Activated naive CD8-positive, alpha-beta T cell treated with anti-CD3 and anti-CD28 coated beads, Interleukin-2, amount 50 U/mL, for 24 hours (primary cell): ENCODE measurements at regions not wholly inside any gene's neighbourhood (a gene's known extent, or its start where the extent isn't known, plus 50 kb on each side); places are given as distances from the start of the nearest gene placed in this dataset.

Source experiments
- ATAC-seq: fragments of 150-1000 bp; cut with Tn5 transposase; one replicate; pipeline ENCODE4 v1.10.0; 2021
- DNase-seq: peaks from one replicate; pipeline ENCODE4 v3.0.0; 2021
- H3K27ac Mint-ChIP-seq: one replicate; pipeline ENCODE4 v1.8.0; 2021; ENCODE audit warnings: mild to moderate bottlenecking, mixed read lengths
- H3K27me3 Mint-ChIP-seq: one replicate; pipeline ENCODE4 v1.8.0; 2021; ENCODE audit warnings: mixed read lengths
- H3K36me3 Mint-ChIP-seq: one replicate; pipeline ENCODE4 v1.8.0; 2021; ENCODE audit warnings: low read depth, mixed read lengths
- H3K4me1 Mint-ChIP-seq: one replicate; pipeline ENCODE4 v1.8.0; 2021; ENCODE audit warnings: mixed read lengths
- H3K4me3 Mint-ChIP-seq: one replicate; pipeline ENCODE4 v1.8.0; 2021; ENCODE audit warnings: mild to moderate bottlenecking, moderate library complexity, mixed read lengths
- H3K9me3 Mint-ChIP-seq: one replicate; pipeline ENCODE4 v1.8.0; 2021; ENCODE audit warnings: mixed read lengths

- DNase-seq = no peak
- H3K27ac Mint-ChIP-seq = no peak overlapping the region
- no peaks in the 10 kb centered on the region for H3K4me1 Mint-ChIP-seq
Measured at GRCh38 chr11:116640641-116641402, 132.0 kb downstream of the BUD13 start.

GRCh38 chr11:116638463-116638862 is 134.3 kb downstream of the BUD13 start:
- DNase-seq (no peak), ATAC-seq (no peak)
- Mint-ChIP-seq H3K36me3 (no peaks in the 10 kb centered on the region), H3K27me3 (peaks cover 7% of the 10 kb centered on the region), H3K9me3 (no peaks in the 10 kb centered on the region), H3K27ac (no peak overlapping the region), H3K4me1 (no peaks in the 10 kb centered on the region), H3K4me3 (no peak overlapping the region)

More at GRCh38 chr11:116640641-116641402, 132.0 kb downstream of the BUD13 start:
- no peaks in the 10 kb centered on the region for H3K9me3 Mint-ChIP-seq
- peaks cover 3% of the 10 kb centered on the region for H3K27me3 Mint-ChIP-seq
- no peak for ATAC-seq
- H3K36me3 Mint-ChIP-seq = no peaks in the 10 kb centered on the region
- H3K4me3 Mint-ChIP-seq = no peak overlapping the region

GRCh38 chr11:116637766-116638165 is 135.0 kb downstream of the BUD13 start:
- no peak overlapping the region for H3K27ac Mint-ChIP-seq
- ATAC-seq (no peak), DNase-seq (no peak)
- no peaks in the 10 kb centered on the region for H3K4me1 Mint-ChIP-seq
- no peak overlapping the region for H3K4me3 Mint-ChIP-seq
- H3K36me3 Mint-ChIP-seq = no peaks in the 10 kb centered on the region
- no peaks in the 10 kb centered on the region for H3K9me3 Mint-ChIP-seq
- H3K27me3 Mint-ChIP-seq = peaks cover 7% of the 10 kb centered on the region

- Mint-ChIP-seq H3K4me3 (no peak overlapping the region), H3K27ac (no peak overlapping the region), H3K27me3 (peaks cover 7% of the 10 kb centered on the region), H3K36me3 (no peaks in the 10 kb centered on the region), H3K4me1 (no peaks in the 10 kb centered on the region), H3K9me3 (no peaks in the 10 kb centered on the region)
- ATAC-seq = no peak
- DNase-seq = no peak
Measured at GRCh38 chr11:116636341-116636929, 136.4 kb downstream of the BUD13 start.

DNA sequence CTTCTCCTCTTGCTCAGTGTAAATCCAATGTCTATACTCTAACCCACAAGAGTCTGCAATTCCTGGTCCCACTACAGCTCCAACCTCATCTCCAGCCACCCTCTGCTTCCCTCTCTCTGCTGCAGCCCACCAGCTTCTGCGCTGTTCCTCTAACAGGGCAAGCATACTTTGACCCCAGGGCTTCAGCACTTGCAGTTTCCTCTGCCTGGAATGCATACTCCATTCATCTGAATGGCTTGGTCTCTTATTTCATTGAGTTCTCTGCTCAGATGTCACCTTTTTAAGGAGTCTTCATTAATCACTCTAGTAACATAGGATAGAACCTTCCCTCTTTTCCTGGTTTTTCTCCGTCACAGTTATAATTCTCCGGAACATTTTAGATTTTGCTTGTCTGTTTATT is 141.6 kb downstream of the BUD13 start:
- ATAC-seq (no peak), DNase-seq (no peak)
- Mint-ChIP-seq H3K4me3 (no peak overlapping the region), H3K4me1 (no peaks in the 10 kb centered on the region), H3K36me3 (no peaks in the 10 kb centered on the region), H3K9me3 (peaks cover 6% of the 10 kb centered on the region), H3K27me3 (peaks cover 7% of the 10 kb centered on the region), H3K27ac (no peak overlapping the region)

GRCh38 chr11:116618461-116618860 is 154.3 kb downstream of the BUD13 start:
- Mint-ChIP-seq H3K27me3 (peaks cover 15% of the 10 kb centered on the region), H3K27ac (no peak overlapping the region), H3K36me3 (no peaks in the 10 kb centered on the region), H3K4me3 (no peak overlapping the region), H3K9me3 (no peaks in the 10 kb centered on the region), H3K4me1 (no peaks in the 10 kb centered on the region)
- DNase-seq = no peak
- ATAC-seq = no peak

- Mint-ChIP-seq H3K4me1 (no peaks in the 10 kb centered on the region), H3K9me3 (no peaks in the 10 kb centered on the region), H3K27ac (no peak overlapping the region), H3K4me3 (no peak overlapping the region), H3K27me3 (peaks cover 2% of the 10 kb centered on the region), H3K36me3 (no peaks in the 10 kb centered on the region)
- no peak for ATAC-seq
- no peak for DNase-seq
Measured at GRCh38 chr11:116615211-116615865, 157.4 kb downstream of the BUD13 start.

DNA sequence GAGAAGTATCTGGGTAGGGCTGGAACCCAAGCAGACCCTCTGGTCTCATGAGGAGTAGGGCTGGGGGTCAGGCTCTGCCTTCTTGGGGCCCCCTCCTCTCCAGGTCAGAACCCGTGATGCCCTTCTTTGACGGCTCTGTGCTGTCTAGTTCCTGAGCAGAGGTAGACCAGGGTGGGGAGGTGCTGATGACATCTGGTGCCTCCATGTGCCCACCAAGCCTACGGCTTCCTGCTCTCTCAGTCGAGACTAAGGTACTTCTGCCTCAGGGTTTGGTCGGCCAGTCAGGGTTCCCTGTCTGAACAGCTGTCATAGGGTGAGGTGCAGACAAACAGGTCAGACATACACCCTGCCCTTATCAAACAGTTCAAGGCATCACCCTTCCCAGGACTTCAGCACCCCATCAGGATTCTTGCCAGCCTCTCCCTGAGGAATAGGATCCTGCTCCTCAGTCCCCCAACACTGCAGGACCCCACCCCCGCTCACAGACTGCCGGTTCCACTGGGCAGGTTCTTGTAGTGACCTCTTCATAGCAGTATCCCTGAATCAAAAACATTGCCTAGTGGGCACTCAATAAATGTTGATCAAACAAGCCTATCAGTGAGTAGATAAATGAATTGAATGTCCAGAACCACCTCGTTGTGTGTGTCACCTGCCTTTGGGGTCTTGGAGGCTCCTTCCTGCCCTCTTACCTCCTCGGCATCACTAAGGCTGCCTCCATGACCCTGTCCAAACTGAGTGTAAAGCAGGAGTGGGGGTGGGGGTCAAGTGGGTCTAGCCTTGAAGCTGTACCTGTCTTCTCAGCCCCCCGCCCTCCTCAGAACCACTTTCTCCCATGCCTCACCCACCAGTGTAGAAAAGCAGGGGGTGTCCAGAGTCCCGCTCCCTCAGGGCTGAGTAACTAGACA is 158.2 kb downstream of the BUD13 start:
- H3K36me3 Mint-ChIP-seq = no peaks in the 10 kb centered on the region
- peaks cover 2% of the 10 kb centered on the region for H3K27me3 Mint-ChIP-seq
- DNase-seq (no peak), ATAC-seq (no peak)
- H3K4me3 Mint-ChIP-seq = no peak overlapping the region
- H3K9me3 Mint-ChIP-seq = no peaks in the 10 kb centered on the region
- no peak overlapping the region for H3K27ac Mint-ChIP-seq
- H3K4me1 Mint-ChIP-seq = no peaks in the 10 kb centered on the region

DNA sequence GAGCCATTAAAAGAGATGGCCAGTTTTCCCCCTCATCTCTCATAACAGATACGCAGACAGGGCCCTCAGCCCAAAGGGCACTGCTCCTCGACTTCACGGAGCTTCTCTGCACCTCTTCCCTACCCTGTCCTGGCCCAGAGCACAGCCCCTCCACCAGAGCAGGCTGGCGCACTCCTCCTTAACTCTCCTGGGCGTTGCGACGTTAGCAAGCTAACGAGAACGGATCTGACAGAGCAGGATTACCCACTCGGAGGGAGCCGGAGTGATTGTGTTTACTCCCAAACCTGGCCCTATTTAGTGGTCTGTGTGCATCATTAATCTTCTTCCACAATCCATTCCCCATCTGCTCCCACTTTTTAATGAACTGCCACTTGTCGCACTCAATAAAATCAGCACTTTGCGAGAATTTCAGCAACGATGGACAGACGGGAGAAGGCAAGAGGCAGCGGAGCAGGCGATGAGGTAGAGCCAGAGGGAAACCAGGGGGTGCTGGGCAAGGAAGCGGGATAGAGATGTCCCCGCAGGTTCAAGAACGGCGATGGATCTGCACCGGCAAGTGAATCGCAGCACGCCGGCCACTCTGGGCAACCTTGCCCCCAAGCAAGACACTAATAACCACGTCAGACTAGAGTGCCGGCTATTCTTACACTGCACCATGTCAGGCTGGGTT is 159.4 kb downstream of the BUD13 start:
- Mint-ChIP-seq H3K27me3 (peaks cover 2% of the 10 kb centered on the region), H3K27ac (no peak overlapping the region)

DNA sequence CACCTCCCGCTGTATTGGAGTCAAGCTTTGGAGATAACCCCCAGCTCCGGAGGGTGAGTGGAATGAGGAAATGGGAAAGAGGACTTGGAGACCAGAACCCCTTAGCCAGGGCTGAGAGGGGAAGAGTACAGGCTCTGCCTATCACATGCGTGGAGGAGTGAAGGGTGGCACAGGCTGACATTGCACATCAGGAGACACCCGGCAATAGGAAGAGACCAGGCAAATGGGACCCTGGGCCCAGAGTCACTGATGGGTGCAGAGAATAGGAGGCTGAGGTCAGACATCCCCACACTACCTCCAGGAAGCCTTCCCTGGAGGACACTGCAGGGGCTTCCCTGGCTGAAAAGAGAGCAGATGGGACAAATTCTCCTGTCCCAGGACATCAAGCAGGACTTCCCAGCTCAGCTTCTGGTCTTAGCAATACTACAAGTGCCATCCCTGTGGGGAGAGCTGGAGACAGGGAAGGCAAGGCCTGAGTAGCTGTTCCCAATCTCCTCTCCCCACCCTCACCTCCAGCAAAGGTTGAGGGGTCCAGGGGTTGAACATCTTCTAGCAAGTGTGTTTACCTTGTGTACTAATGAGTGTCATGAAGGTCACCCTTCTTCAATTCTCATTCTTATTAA is 160.7 kb downstream of the BUD13 start:
- Mint-ChIP-seq H3K36me3 (no peaks in the 10 kb centered on the region), H3K27me3 (no peaks in the 10 kb centered on the region), H3K4me3 (no peak overlapping the region), H3K9me3 (no peaks in the 10 kb centered on the region), H3K4me1 (no peaks in the 10 kb centered on the region), H3K27ac (no peak overlapping the region)
- DNase-seq (no peak), ATAC-seq (no peak)

More for the DNA sequence above, 159.4 kb downstream of the BUD13 start:
- H3K4me1 Mint-ChIP-seq = no peaks in the 10 kb centered on the region
- no peaks in the 10 kb centered on the region for H3K9me3 Mint-ChIP-seq
- no peaks in the 10 kb centered on the region for H3K36me3 Mint-ChIP-seq
- ATAC-seq = no peak
- no peak for DNase-seq
- H3K4me3 Mint-ChIP-seq = no peak overlapping the region

DNA sequence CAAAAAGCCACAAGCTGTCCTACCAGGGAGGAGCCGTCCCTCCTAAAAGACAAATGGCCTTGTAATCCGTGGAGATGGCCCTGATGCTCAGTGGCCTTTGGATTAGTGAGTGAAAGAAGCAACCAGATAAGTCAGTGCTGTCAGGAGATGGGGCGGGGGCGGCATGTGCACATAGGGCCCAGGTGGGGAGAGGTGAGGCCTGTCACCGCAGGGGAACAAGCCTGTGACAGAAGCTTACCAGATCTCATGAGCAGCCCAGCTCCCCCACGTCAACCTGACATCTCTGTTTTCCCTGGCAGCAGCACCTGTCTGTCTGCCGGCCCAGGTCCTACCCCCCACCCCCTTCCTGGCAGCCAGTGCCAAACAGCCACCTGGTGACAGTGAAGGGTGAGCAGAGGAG is 162.6 kb downstream of the BUD13 start:
- H3K27me3 Mint-ChIP-seq = peaks cover 4% of the 10 kb centered on the region
- DNase-seq = no peak
- no peaks in the 10 kb centered on the region for H3K4me1 Mint-ChIP-seq
- no peaks in the 10 kb centered on the region for H3K9me3 Mint-ChIP-seq
- no peak overlapping the region for H3K4me3 Mint-ChIP-seq
- H3K27ac Mint-ChIP-seq = no peak overlapping the region
- no peak for ATAC-seq
- H3K36me3 Mint-ChIP-seq = no peaks in the 10 kb centered on the region

GRCh38 chr11:116607027-116607426 is 165.8 kb downstream of the BUD13 start:
- Mint-ChIP-seq H3K27ac (no peak overlapping the region), H3K4me1 (no peaks in the 10 kb centered on the region), H3K9me3 (no peaks in the 10 kb centered on the region), H3K4me3 (no peak overlapping the region), H3K27me3 (peaks cover 4% of the 10 kb centered on the region), H3K36me3 (no peaks in the 10 kb centered on the region)
- ATAC-seq (no peak), DNase-seq (no peak)

DNA sequence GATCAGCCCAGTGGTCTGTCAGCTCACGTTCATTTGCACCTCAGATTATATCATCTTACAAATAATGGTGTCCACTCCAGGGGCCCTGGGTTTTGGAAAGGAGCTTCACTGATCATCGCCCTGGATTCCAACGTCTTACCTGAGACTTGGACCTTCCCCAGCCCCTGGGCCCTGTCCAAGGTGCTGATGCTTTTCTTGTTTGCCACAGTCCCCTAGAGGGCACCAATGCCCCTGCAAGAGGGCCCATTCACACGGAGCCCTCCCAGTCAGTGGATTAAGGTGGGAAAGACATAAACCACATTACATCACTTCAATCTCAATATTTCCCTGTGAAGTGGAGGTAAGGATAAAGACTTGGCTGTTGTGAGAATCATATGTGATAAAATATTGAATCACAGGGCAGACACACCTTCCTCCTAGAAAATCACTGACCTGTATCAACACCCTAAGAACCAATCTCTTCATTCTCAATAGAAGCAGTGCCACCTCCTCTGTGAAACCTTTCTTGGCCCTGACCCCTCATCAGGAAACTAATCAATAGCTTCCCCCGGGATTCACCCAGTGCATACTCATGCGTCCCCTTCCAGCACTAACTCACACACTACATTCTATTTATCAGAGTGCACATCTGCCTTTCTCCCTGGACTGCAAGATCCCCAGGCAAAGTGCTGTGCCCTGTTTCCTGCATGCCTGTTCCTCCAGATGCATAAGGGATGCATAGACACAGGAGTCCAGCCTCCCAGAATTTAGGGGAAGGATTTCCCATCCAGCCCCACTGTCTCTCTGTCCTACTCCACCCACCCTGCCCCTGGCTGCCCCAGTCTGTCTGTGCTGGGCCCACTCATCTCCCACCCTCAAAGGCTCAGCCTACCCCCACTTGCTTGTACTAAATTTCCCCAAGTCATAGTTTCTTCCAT is 167.0 kb downstream of the BUD13 start:
- DNase-seq (peak; percentile 38), ATAC-seq (no peak)
- Mint-ChIP-seq H3K4me3 (no peak overlapping the region), H3K9me3 (no peaks in the 10 kb centered on the region), H3K36me3 (no peaks in the 10 kb centered on the region), H3K27me3 (peaks cover 4% of the 10 kb centered on the region), H3K27ac (no peak overlapping the region), H3K4me1 (no peaks in the 10 kb centered on the region)
